Parathyroid adenoma (tissue), 2 donors: ENCODE measurements at regions not wholly inside any gene's neighbourhood (a gene's known extent, or its start where the extent isn't known, plus 50 kb on each side); places are given as distances from the start of the nearest gene placed in this dataset.
"Not testable (repeated sequence)": the region's sequence is repeated elsewhere in the genome, so short reads cannot be mapped to it uniquely, and the experiment has no call there.

Source experiments
- H2AFZ ChIP-seq: fragments of 300-600 bp; sonication (generic); one replicate; pipeline ENCODE4 v1.7.0; 2017; ENCODE audit warnings: antibody characterized with exemption, mild to moderate bottlenecking
- H3K27ac ChIP-seq: fragments of 300-600 bp; sonication (generic); one replicate; pipeline ENCODE4 v1.7.0; 2017
- H3K27me3 ChIP-seq: fragments of 300-600 bp; sonication (generic); one replicate; pipeline ENCODE4 v1.7.0; 2017; ENCODE audit warnings: low read length; ENCODE audit not compliant: control insufficient read depth, insufficient read depth
- H3K36me3 ChIP-seq: fragments of 300-600 bp; sonication (generic); one replicate; pipeline ENCODE4 v1.7.0; 2017; ENCODE audit warnings: low read length; ENCODE audit not compliant: control insufficient read depth, insufficient read depth
- H3K4me1 ChIP-seq: fragments of 300-600 bp; sonication (generic); one replicate; pipeline ENCODE4 v1.7.0; 2017; ENCODE audit warnings: control low read depth
- H3K4me2 ChIP-seq: fragments of 300-600 bp; sonication (generic); one replicate; pipeline ENCODE4 v1.7.0; 2017; ENCODE audit warnings: low read length
- H3K4me3 ChIP-seq: fragments of 300-600 bp; sonication (generic); one replicate; pipeline ENCODE4 v1.7.0; 2017; ENCODE audit warnings: low read depth, low read length
- H3K79me2 ChIP-seq: fragments of 300-600 bp; sonication (generic); one replicate; pipeline ENCODE4 v1.7.0; 2017; ENCODE audit warnings: control low read depth
- H3K9ac ChIP-seq: fragments of 300-600 bp; sonication (generic); one replicate; pipeline ENCODE4 v1.7.0; 2017; ENCODE audit warnings: mild to moderate bottlenecking
- H3K9me3 ChIP-seq: fragments of 300-600 bp; sonication (generic); one replicate; pipeline ENCODE4 v1.7.0; 2017; ENCODE audit warnings: low read length; ENCODE audit not compliant: control insufficient read depth
- TF ChIP-seq, protein P1 (sequence below): fragments of 300-600 bp; sonication (generic); IDR thresholded peaks from one replicate; pipeline ENCODE4 v1.7.0; 2017; ENCODE audit warnings: antibody characterized with exemption, mild to moderate bottlenecking
- donor health status: primary hyperparathyroidism.

DNA sequence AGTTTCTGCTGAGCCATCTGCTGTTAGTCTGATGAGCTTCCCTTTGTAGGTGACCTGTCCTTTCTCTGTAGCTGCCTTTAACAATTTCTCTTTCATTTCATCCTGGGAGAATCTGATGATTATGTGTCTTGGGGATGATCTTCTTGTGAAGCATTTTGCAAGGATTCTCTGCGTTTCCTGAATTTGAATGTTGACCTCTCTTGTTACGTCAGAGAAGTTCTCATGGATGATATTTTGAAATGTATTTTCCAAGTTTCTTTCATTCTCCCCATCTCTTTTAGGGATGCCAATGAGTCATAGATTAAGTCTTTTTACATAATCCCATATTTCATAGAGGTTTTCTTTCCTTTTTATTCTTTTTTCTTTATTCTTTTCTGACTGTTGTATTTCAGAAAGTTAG is 184.2 kb upstream of the BET1 start:
- TF ChIP-seq, protein P1, sequence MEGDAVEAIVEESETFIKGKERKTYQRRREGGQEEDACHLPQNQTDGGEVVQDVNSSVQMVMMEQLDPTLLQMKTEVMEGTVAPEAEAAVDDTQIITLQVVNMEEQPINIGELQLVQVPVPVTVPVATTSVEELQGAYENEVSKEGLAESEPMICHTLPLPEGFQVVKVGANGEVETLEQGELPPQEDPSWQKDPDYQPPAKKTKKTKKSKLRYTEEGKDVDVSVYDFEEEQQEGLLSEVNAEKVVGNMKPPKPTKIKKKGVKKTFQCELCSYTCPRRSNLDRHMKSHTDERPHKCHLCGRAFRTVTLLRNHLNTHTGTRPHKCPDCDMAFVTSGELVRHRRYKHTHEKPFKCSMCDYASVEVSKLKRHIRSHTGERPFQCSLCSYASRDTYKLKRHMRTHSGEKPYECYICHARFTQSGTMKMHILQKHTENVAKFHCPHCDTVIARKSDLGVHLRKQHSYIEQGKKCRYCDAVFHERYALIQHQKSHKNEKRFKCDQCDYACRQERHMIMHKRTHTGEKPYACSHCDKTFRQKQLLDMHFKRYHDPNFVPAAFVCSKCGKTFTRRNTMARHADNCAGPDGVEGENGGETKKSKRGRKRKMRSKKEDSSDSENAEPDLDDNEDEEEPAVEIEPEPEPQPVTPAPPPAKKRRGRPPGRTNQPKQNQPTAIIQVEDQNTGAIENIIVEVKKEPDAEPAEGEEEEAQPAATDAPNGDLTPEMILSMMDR, result no peak
- no peak overlapping the region for H3K4me3 ChIP-seq
- no peaks in the 10 kb centered on the region for H3K9me3 ChIP-seq
- H3K4me2 ChIP-seq, result no peak overlapping the region
- H3K79me2 ChIP-seq, result no peaks in the 10 kb centered on the region
- H3K36me3 ChIP-seq, result no peaks in the 10 kb centered on the region
- H3K27me3 ChIP-seq, result no peaks in the 10 kb centered on the region
- no peak overlapping the region for H2AFZ ChIP-seq
- H3K9ac ChIP-seq, result no peak overlapping the region
- H3K4me1 ChIP-seq, result no peaks in the 10 kb centered on the region
- H3K27ac ChIP-seq, result no peak overlapping the region

DNA sequence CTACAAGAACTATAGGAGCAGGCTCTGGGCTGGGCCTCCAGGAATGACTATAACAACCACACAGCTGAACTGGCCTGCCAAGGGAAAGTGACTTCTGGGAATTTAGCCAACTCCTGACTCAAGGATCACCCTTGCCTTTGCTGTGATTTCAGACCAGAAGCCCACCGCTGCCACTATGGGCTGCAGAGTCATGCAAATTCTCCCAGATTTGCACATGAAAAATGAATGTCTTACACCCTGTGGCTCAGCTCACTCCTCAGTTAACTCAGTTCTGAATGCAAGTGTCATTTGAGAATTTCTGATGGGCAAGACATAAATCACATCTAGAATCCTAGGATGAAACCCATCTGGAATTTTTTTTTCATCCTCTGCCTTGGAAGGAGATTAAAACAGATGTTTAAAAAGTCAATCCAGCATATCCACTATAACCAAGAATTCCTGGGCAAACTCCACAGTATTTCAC is 186.5 kb upstream of the BET1 start:
- H3K36me3 ChIP-seq, result no peaks in the 10 kb centered on the region
- H3K9ac ChIP-seq, result no peak overlapping the region
- H3K4me3 ChIP-seq, result no peak overlapping the region
- TF ChIP-seq, protein P1, result no peak
- H3K27me3 ChIP-seq, result no peaks in the 10 kb centered on the region
- H3K9me3 ChIP-seq, result no peaks in the 10 kb centered on the region
- H3K4me2 ChIP-seq, result no peak overlapping the region
- no peaks in the 10 kb centered on the region for H3K79me2 ChIP-seq
- H3K4me1 ChIP-seq, result no peaks in the 10 kb centered on the region
- H2AFZ ChIP-seq, result no peak overlapping the region
- H3K27ac ChIP-seq, result no peak overlapping the region

DNA sequence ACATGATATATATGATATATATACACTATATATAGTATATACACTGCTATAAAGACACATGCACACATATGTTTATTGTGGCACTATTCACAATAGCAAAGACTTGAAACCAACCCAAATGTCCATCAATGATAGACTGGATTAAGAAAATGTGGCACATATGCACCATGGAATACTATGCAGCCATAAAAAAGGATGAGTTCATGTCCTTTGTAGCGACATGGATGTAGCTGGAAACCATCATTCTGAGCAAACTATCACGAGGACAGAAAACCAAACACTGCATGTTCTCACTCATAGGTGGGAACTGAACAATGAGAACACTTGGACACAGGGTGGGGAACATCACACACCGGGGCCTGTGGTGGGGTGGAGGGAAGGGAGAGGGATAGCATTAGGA is 190.3 kb upstream of the BET1 start:
- not testable (repeated sequence) for H3K27me3 ChIP-seq, H2AFZ ChIP-seq, H3K4me3 ChIP-seq, H3K27ac ChIP-seq, H3K9ac ChIP-seq, H3K4me1 ChIP-seq, H3K9me3 ChIP-seq, H3K36me3 ChIP-seq, H3K79me2 ChIP-seq, H3K4me2 ChIP-seq

DNA sequence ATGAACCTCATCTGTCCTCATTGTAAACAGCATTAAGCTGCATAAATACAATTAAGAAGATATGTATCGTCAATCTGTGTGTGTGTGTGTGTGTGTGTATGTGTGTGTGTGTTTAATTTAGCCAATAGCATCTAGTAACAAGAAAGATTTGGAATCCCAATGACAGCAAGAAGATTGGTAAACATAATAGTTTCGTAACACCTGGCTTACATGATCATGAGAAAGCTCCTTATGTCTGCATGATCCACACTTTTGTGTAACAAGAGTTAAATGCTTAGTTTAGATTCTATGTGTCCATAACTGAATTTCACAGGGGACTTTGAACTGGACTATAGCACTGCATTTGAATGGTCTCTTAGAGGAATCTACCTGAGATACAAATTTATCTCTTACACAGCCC is 191.0 kb upstream of the BET1 start:
- Histone ChIP-seq H3K4me1 (no peaks in the 10 kb centered on the region), H3K27me3 (no peaks in the 10 kb centered on the region), H3K4me3 (no peak overlapping the region), H3K9ac (no peak overlapping the region), H3K27ac (no peak overlapping the region), H3K4me2 (no peak overlapping the region), H2AFZ (no peak overlapping the region), H3K36me3 (no peaks in the 10 kb centered on the region), H3K79me2 (no peaks in the 10 kb centered on the region), H3K9me3 (no peaks in the 10 kb centered on the region)
- TF ChIP-seq, protein P1, result no peak

DNA sequence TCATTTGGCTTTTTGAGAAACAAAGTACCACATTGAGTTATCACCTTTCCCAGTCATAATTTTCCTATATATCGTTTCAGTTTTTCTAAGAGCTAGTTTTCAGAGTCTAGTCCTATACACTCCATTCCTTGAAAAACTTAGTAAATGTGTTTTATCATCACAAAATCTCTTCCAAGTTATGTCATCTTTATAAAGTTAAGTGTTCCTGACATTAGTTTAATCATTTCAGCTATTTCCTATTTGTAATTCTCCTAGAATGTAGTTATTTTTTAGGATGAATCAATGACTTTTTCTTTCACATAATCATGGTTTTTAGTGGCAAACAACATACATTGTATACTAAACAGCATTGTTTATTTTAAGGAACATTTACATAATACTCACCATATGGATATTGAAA is 191.7 kb upstream of the BET1 start:
- TF ChIP-seq, protein P1, result no peak
- Histone ChIP-seq H3K79me2 (no peaks in the 10 kb centered on the region), H3K27me3 (no peaks in the 10 kb centered on the region), H3K27ac (no peak overlapping the region), H2AFZ (no peak overlapping the region), H3K4me2 (no peak overlapping the region), H3K4me1 (no peaks in the 10 kb centered on the region), H3K9me3 (no peaks in the 10 kb centered on the region), H3K9ac (no peak overlapping the region), H3K36me3 (no peaks in the 10 kb centered on the region), H3K4me3 (no peak overlapping the region)
